ENCODE measurements at regions not wholly inside any gene's neighbourhood (a gene's known extent, or its start where the extent isn't known, plus 50 kb on each side); places are given as distances from the start of the nearest gene placed in this dataset.

DNA sequence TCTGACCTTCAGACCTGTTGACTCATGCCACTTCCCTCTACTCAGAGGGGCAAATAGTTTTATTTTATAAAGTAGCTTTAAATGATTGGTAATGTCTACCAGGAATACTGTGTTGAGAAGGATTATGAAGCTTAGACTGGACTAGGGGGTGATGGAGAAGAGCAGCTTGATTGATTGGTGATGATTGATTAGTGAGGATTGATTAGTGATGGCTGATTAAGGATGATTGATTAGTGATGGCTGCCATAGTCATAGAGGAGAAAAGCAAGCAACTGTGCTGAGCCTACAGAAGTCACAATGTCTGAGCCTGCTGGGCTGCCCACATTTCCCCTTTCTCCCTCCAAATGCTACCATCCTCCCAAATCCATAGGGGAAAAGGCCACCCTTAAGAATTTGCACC lies 206.8 kb upstream of the SALL1 start:
- DNase-seq (ENCODE audit: low read depth): no peak
- TF ChIP-seq, protein P1, sequence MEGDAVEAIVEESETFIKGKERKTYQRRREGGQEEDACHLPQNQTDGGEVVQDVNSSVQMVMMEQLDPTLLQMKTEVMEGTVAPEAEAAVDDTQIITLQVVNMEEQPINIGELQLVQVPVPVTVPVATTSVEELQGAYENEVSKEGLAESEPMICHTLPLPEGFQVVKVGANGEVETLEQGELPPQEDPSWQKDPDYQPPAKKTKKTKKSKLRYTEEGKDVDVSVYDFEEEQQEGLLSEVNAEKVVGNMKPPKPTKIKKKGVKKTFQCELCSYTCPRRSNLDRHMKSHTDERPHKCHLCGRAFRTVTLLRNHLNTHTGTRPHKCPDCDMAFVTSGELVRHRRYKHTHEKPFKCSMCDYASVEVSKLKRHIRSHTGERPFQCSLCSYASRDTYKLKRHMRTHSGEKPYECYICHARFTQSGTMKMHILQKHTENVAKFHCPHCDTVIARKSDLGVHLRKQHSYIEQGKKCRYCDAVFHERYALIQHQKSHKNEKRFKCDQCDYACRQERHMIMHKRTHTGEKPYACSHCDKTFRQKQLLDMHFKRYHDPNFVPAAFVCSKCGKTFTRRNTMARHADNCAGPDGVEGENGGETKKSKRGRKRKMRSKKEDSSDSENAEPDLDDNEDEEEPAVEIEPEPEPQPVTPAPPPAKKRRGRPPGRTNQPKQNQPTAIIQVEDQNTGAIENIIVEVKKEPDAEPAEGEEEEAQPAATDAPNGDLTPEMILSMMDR (IDR thresholded peaks at IDR 0.05; ENCODE audit: insufficient read depth, low read depth, low read length): no peak
- no peak overlapping the region for H3K4me3 ChIP-seq (ENCODE audit: low read depth, low read length)

DNA sequence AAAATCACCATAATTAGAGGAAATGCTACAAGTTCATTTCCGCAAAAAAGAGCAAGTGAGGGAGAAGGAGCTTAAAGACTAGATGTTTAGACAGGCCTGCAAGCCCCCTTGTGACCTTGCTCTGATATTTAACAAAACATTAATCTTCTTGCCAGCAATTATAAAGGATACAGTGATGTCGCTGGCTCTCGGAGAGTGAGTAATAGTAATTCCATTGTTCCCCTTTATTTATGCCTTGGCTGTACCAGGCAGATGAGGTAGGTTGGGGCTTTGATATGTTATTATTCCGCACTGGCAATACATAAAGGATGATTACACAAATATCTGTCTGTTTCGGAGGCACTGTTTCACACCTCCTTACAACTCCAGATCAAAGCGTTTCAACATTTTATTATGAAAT lies 204.8 kb upstream of the SALL1 start:
- TF ChIP-seq, protein P1 (IDR thresholded peaks at IDR 0.05; ENCODE audit: insufficient read depth, low read depth, low read length): no peak
- H3K4me3 ChIP-seq (ENCODE audit: low read depth, low read length): no peak overlapping the region
- no peak for DNase-seq (ENCODE audit: low read depth)

DNA sequence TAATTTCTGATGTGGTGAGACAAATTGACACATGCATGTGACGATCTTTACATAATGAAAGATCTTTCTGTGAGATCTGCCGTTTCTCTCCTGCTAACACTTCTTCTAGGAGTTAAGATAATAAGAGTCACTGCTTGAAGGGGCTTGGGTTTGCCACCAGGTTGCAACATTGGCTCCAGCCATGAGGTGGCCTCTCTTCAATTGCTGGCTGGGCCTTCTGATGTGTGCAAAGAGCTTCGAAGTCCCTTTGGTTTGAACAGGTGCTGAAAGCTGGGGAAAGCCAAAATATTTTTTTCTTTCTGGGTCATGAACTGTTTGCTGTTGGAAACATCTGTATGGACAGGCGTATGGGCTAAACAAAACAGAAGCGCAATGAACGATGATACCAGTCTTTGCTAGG lies 204.1 kb upstream of the SALL1 start:
- TF ChIP-seq, protein P1 (IDR thresholded peaks at IDR 0.05; ENCODE audit: insufficient read depth, low read depth, low read length): no peak
- no peak overlapping the region for H3K4me3 ChIP-seq (ENCODE audit: low read depth, low read length)
- DNase-seq (ENCODE audit: low read depth): no peak

DNA sequence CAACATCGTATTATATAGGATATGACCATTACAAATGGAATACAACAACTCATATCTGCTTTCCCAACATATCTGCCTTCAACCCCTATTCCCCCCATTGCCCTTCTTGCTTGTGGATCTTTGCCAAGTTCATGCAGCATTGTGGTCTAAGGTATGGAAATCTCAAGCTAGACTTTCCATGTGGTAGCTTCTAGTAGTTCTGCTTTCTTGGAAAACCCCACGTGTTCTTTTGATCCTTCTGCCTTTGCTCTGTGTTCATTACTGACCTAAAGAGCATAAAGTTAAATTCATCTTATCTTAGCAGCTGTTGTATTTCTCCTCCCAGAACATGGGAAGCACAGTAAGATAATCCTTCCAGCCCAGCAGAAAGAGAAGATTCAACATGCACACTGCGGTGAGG lies 202.0 kb upstream of the SALL1 start:
- TF ChIP-seq, protein P1 (IDR thresholded peaks at IDR 0.05; ENCODE audit: insufficient read depth, low read depth, low read length): no peak

DNA sequence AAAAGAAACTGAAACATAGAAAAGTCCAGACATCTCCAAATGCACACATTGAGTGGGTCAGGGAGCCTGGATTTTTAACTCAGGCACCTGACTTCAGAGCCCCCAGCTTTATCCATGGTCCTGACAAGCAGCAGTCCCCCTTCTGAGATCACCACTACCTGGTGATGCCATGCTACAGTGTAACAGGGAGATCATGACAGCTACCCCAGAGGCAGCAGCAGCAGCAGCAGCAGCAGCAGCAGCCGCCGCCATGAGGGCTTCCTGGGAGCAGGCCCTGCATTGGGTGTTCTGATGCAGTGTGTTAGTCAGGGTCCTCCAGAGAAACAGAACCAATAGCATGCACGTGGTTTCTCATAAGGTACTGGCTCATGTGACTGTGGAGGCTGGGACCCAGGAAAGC lies 198.6 kb upstream of the SALL1 start:
- no peak overlapping the region for H3K4me3 ChIP-seq (ENCODE audit: low read depth, low read length)
- TF ChIP-seq, protein P1 (IDR thresholded peaks at IDR 0.05; ENCODE audit: insufficient read depth, low read depth, low read length): no peak

More for the DNA sequence above, 202.0 kb upstream of the SALL1 start:
- DNase-seq (ENCODE audit: low read depth): no peak
- no peak overlapping the region for H3K4me3 ChIP-seq (ENCODE audit: low read depth, low read length)

DNA sequence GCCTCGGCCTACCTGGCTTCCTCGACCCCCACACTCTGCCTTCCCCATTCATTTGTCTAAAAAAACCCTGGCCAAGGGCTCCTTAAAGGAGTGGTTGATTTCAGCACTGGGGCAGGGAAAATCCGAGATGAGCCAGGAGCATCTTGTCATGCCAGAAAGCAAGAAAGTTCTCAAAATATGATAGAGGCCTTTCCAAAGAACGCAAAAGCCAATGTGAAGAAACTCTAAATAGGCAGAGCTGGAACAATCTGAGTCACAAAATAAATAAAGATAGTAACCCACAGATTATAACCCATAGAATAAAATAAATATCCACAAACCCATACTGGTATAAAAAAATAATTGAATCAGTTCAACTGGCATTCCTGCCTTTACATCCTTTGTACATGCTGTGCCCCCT lies 192.3 kb upstream of the SALL1 start:
- no peak for DNase-seq (ENCODE audit: low read depth)

More for the DNA sequence above, 198.6 kb upstream of the SALL1 start:
- DNase-seq (ENCODE audit: low read depth): no peak

DNA sequence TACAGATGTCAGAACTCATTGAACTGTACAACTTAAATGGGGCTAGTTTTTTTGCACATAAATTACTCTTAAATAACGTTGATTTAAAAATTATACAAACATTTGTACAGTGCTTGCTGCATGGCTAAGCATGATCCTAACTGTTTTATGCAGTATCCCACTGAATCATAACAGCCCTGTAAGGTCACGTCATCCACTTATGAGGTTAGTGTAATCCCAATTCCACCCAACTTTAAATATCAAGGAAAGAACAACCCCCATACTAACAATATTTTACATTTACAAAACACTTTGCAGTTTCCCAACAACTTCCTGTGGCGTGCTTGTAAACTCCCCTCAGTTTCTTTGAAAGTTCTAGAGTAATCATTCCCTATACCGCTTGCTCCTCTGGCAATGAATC lies 190.1 kb upstream of the SALL1 start:
- TF ChIP-seq, protein P1 (IDR thresholded peaks at IDR 0.05; ENCODE audit: insufficient read depth, low read depth, low read length): no peak
- no peak overlapping the region for H3K4me3 ChIP-seq (ENCODE audit: low read depth, low read length)
- DNase-seq (ENCODE audit: low read depth): peak; percentile 3

More for the DNA sequence above, 192.3 kb upstream of the SALL1 start:
- H3K4me3 ChIP-seq (ENCODE audit: low read depth, low read length): no peak overlapping the region
- TF ChIP-seq, protein P1 (IDR thresholded peaks at IDR 0.05; ENCODE audit: insufficient read depth, low read depth, low read length): no peak
